ENCODE measurements at regions not wholly inside any gene's neighbourhood (a gene's known extent, or its start where the extent isn't known, plus 50 kb on each side); places are given as distances from the start of the nearest gene placed in this dataset.
"Not testable (repeated sequence)": the region's sequence is repeated elsewhere in the genome, so short reads cannot be mapped to it uniquely, and the experiment has no call there.

DNA sequence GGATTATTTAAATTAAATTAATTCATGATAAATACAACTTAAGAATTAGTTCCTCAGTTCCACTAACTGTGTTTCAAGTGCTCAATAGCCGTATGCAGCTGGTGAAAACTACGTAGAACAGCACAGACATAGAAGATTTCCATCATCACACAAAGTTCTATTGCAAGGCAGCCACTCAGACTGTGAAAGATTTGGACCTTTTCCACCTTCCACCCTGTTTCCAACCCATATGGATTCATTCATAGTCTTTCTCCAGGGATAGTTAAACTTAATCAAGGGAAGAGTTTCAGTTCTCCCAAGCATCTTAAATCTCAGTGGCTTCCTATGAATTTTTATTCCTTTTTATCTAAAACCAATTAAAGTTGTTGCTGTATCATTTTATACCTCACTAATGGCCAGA is 2030.8 kb downstream of the SUCLG1 start:
- DNase-seq (ENCODE audit: extremely low spot score, insufficient read length, low read depth) (no peak), FAIRE-seq (no peak)

DNA sequence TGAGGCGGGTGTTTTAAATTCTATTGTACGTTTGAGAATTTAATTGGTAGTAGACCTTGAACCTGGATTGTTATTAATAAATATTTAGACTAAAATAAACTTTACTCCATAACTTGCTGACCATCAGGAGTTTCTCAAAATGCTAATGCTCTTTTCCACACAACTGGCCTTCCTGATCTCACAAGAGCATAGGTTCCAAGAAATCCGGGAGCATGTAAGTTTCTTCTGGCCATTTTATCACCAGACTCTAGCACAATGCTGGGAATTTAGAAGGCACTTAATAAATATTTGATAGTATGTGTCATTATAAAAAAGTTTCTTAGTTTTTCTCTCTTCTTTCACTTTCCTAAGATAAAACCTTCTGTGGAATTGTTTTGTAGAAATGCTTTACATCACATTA is 2047.1 kb downstream of the SUCLG1 start:
- FAIRE-seq (no peak), DNase-seq (ENCODE audit: extremely low spot score, insufficient read length, low read depth) (no peak)

GRCh38 chr2:82411071-82411470 is 2048.0 kb downstream of the SUCLG1 start:
- DNase-seq (ENCODE audit: extremely low spot score, insufficient read length, low read depth) (no peak), FAIRE-seq (no peak)

DNA sequence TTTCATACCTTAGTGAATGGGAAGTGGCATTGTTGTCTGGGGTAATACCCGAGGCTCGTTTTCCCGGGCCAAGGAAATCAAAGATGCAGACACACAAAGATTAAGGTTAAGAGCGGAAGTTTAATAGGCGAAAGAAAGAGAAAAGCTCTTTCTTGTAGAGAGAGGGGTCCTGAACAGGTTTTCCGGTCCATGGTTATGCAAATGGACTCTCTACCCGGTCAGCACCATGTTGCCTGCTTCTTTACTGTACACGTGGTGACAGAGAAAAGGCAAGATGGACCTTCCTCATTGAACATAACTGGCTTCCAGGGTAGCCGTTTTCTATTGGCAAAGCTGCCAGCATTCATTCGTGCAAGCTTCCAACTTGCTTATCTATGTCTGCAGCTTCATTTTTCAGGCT is 2063.5 kb downstream of the SUCLG1 start:
- DNase-seq (ENCODE audit: extremely low spot score, insufficient read length, low read depth) = no peak
- no peak for FAIRE-seq

DNA sequence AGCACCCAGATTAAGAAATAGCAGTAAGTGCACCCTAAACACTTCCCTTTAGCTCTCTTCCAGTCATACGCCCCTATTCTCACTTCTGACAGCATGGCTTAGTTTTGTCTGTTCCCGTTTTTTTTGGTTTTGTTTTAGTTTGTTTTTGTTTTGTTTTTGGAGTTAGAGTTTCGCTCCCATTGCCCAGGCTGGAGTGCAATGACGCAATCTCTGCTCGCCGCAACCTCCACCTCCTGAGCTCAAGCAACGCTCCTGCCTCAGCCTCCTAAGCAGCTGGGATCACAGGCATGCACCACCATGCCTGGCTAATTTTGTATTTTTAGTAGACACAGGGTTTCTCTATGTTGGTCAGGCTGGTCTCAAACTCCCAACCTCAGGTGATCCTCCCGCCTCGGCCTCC is 2067.7 kb downstream of the SUCLG1 start:
- DNase-seq (ENCODE audit: extremely low spot score, insufficient read length, low read depth) (no peak), FAIRE-seq (no peak)

GRCh38 chr2:82355622-82356021 is 2051.1 kb upstream of the LRRTM1 start:
- FAIRE-seq = no peak

DNA sequence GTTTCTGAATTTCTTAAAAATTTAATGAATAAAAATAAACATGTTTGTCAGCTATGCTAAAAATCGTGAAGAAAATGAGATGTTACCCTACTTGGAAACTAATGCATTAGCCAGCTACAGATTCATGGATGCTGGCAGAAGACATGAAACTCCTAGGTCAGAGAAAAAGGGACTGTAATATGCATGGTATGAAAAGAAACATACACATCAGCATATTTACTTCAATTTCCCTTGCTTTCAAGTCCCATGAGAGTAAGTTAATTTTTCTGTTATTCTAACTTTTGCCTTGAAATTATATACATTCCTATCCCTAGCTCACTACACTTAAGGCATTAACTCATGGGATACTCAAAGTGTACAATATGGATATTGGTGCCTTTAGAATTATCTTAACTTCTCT is 2041.4 kb upstream of the LRRTM1 start:
- DNase-seq (ENCODE audit: extremely low spot score, insufficient read length, low read depth) (no peak), FAIRE-seq (no peak)

More at GRCh38 chr2:82355622-82356021, 2051.1 kb upstream of the LRRTM1 start:
- no peak for DNase-seq (ENCODE audit: extremely low spot score, insufficient read length, low read depth)

DNA sequence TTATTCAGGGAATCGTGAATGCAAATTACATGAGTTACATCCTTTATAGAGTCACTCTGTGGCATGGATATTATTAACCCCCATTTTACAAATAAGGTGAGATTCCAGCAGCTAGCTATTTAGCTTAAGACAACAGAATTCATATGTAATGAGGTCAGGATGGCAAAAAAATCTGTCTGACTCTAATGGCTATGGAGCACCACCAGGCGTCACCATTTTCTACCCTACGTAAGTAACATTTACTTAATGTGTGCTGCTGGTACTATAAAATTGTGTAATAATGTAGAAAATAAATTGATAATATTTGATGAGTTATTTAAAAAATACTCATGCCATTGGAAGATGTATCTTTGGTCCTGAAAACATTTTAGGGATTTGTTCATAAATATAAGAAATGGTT is 2040.1 kb upstream of the LRRTM1 start:
- DNase-seq (ENCODE audit: extremely low spot score, insufficient read length, low read depth) = no peak
- FAIRE-seq = no peak

GRCh38 chr2:82342356-82342755 is 2037.8 kb upstream of the LRRTM1 start:
- DNase-seq (ENCODE audit: extremely low spot score, insufficient read length, low read depth) (no peak), FAIRE-seq (no peak)

DNA sequence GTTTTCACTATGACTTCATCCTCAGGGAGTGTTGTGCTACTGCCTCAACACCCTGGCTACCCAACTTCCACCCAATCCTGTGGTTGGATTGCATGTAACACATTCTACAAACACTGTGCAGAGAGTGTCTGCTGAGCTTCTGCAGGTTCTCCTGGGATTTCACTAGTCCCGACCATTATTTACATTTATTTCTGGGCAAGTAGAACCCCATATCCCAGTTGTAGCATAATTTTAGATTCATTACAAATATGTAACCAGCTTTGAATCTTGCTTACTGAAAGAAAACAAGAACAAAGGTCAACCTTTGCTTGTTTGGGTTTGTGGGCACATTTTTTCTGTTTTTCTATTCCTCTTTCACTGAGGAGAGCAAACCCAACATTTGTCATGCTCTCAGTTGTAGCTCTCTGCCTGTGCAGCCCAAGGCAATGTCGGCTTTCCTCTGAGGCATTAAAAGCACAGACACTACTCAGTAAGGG is 2036.1 kb upstream of the LRRTM1 start:
- no peak for FAIRE-seq
- DNase-seq (ENCODE audit: extremely low spot score, insufficient read length, low read depth) = no peak

- no peak for FAIRE-seq
Measured at GRCh38 chr2:82339805-82340204, 2035.3 kb upstream of the LRRTM1 start.

GRCh38 chr2:82333697-82334096 is 2029.1 kb upstream of the LRRTM1 start:
- no peak for DNase-seq (ENCODE audit: extremely low spot score, insufficient read length, low read depth)
- no peak for FAIRE-seq

More at GRCh38 chr2:82339805-82340204, 2035.3 kb upstream of the LRRTM1 start:
- DNase-seq (ENCODE audit: extremely low spot score, insufficient read length, low read depth) = no peak

- DNase-seq (ENCODE audit: extremely low spot score, insufficient read length, low read depth) = no peak
- no peak for FAIRE-seq
Measured at GRCh38 chr2:82330155-82330554, 2025.6 kb upstream of the LRRTM1 start.

DNA sequence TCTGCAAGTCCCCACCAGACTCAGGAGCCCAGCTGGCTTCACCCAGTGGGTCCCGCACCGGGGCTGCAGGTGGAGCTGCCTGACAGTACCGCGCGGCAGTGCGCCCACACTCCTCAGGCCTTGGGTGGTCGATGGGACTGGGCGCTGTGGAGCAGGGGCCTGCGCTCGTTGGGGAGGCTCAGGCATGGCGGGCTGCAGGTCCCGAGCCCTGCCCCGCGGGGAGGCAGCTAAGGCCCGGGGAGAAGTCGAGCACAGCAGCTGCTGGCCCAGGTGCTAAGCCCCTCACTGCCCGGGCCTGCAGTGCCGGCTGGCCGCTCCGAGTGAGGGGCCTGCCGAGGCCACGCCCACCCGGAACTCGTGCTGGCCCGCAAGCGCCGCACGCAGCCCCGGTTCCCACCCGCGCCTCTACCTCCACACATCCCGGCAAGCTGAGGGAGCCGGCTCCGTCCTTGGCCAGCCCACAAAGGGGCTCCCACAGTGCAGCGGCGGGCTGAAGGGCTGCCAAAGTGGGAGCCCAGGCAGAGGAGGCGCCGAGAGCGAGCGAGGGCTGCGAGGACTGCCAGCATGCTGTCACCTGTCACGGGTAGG is 2021.7 kb upstream of the LRRTM1 start:
- not testable (repeated sequence) for FAIRE-seq; DNase-seq (ENCODE audit: extremely low spot score, insufficient read length, low read depth)

GRCh38 chr2:82320296-82320695 is 2015.7 kb upstream of the LRRTM1 start:
- FAIRE-seq (no peak), DNase-seq (ENCODE audit: extremely low spot score, insufficient read length, low read depth) (no peak)

DNA sequence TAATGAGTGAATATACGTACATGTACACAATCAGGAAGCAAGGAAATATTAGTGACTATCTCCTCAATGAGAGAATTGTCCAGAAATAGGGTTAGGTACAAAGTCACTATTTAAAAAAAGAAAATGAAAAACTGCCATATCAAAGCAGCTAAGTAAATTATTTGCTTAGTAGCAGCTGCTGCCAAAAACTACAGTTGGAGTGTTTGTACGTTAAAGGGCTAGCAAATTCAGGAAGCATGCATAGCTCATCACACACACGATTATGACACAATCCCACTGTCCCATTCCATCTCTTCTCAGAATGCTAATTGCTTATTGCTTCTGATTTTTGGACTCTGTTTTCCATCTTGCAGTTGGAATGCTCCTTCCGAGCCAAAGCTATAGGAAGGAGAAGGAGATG is 2012.5 kb upstream of the LRRTM1 start:
- DNase-seq (ENCODE audit: extremely low spot score, insufficient read length, low read depth) = no peak
- FAIRE-seq = no peak

- FAIRE-seq (no peak), DNase-seq (ENCODE audit: extremely low spot score, insufficient read length, low read depth) (no peak)
Measured at GRCh38 chr2:82316586-82316985, 2012.0 kb upstream of the LRRTM1 start.

DNA sequence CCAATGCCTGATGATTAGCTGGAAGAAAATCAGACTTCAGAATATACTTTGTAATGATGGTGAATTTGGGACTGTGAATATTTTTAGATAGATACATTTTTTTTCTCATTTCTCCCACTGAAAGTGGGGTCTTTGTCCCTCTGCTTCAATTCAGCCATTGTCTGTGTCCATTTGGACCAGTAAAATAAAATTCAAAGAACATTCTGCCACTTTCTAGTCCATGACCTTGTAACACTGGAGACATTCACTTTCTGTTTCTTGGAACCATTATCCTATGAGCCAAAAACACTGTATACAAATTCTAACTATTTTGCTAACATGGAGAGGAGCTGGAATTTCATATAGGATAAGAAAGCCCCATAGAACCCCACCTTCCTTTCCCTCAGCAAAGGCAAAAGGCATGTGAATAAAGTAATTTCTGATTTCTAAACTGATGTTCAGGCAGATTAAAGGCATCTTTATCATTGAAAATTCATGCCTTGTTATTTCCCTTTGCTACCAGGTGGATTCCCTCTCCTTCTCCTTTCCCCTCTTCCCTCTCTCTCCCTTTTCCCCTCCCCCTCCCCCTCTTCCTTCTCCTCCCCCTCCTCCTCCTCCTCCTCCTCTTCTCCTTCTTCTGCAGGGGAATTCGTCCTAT is 2010.4 kb upstream of the LRRTM1 start:
- FAIRE-seq = no peak

GRCh38 chr2:82307511-82307910 is 2003.0 kb upstream of the LRRTM1 start:
- FAIRE-seq = no peak

More for the DNA sequence above, 2010.4 kb upstream of the LRRTM1 start:
- no peak for DNase-seq (ENCODE audit: extremely low spot score, insufficient read length, low read depth)

DNA sequence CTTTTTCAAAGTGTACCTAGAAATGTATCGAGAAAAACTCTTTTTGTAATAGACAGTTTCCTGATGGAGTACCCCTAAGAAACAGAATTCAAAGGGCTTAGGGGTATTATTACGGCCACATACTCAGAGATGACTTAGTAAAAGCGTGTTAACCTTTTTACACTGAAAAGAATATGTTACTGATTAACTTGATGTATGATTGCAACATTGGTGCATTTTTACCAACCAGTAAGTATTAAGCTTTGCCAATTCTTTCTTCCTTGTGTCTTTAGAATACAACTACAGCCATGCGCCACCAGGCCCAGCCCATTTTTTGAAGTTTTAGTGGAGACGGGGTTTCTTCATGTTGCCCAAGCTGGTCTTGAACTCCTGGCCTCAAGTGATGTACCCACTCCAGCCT is 1997.0 kb upstream of the LRRTM1 start:
- no peak for DNase-seq (ENCODE audit: extremely low spot score, insufficient read length, low read depth)
- FAIRE-seq = no peak

More at GRCh38 chr2:82307511-82307910, 2003.0 kb upstream of the LRRTM1 start:
- DNase-seq (ENCODE audit: extremely low spot score, insufficient read length, low read depth) = no peak

GRCh38 chr2:82289446-82289845 is 1984.9 kb upstream of the LRRTM1 start:
- DNase-seq (ENCODE audit: extremely low spot score, insufficient read length, low read depth) (no peak), FAIRE-seq (no peak)

DNA sequence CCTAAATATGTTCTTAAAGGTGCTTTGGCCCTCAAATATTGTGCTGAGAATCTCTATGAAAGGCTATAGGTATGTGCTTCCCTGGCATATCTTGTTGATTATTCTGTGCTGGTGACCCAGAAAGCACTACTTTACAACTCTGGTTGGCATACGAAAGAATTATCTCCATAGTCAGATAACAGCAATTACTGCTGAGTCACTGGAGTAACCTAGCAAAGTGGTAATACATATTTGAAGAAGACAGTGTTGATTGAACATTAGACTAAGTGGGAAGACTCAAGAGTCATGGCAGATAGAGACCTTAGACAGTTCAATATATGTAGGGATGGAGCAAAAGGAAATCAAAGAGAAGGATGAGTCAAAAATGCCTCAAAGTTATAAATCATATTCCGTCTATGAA is 1978.5 kb upstream of the LRRTM1 start:
- FAIRE-seq (no peak), DNase-seq (ENCODE audit: extremely low spot score, insufficient read length, low read depth) (no peak)

All from GM18507 (cell line).